ENCODE measurements at regions not wholly inside any gene's neighbourhood (a gene's known extent, or its start where the extent isn't known, plus 50 kb on each side); places are given as distances from the start of the nearest gene placed in this dataset.
"Not testable (repeated sequence)": the region's sequence is repeated elsewhere in the genome, so short reads cannot be mapped to it uniquely, and the experiment has no call there.

GRCh38 chr17:43345515-43345914 lies 53.3 kb upstream of the ARL4D start:
- not testable (repeated sequence) for H3K4me3 Mint-ChIP-seq; H3K27me3 Mint-ChIP-seq (ENCODE audit: low read depth); H3K4me1 Mint-ChIP-seq (ENCODE audit: low read depth); H3K27ac Mint-ChIP-seq
- peaks cover 26% of the 10 kb centered on the region for H3K36me3 Mint-ChIP-seq (ENCODE audit: low read depth)
- peaks cover 33% of the 10 kb centered on the region for H3K9me3 Mint-ChIP-seq

- Mint-ChIP-seq H3K36me3 (ENCODE audit: low read depth) (peaks cover 22% of the 10 kb centered on the region), H3K4me3 (no peak overlapping the region), H3K9me3 (peaks cover 28% of the 10 kb centered on the region), H3K27me3 (ENCODE audit: low read depth) (no peaks in the 10 kb centered on the region), H3K27ac (no peak overlapping the region), H3K4me1 (ENCODE audit: low read depth) (peaks cover 2% of the 10 kb centered on the region)
These were observed 54.1 kb upstream of the ARL4D start for GRCh38 chr17:43344685-43345084.

GRCh38 chr17:43342589-43342890 lies 56.3 kb upstream of the ARL4D start:
- Mint-ChIP-seq H3K27me3 (ENCODE audit: low read depth) (no peaks in the 10 kb centered on the region), H3K4me3 (no peak overlapping the region), H3K36me3 (ENCODE audit: low read depth) (peaks cover 7% of the 10 kb centered on the region), H3K4me1 (ENCODE audit: low read depth) (peaks cover 5% of the 10 kb centered on the region), H3K9me3 (peaks cover 9% of the 10 kb centered on the region), H3K27ac (no peak overlapping the region)

- H3K27ac Mint-ChIP-seq: no peak overlapping the region
- peaks cover 3% of the 10 kb centered on the region for H3K9me3 Mint-ChIP-seq
These were observed 56.8 kb upstream of the ARL4D start for GRCh38 chr17:43341715-43342588.

GRCh38 chr17:43338886-43339516 lies 59.8 kb upstream of the ARL4D start:
- H3K4me1 Mint-ChIP-seq (ENCODE audit: low read depth): peaks cover 9% of the 10 kb centered on the region
- H3K36me3 Mint-ChIP-seq (ENCODE audit: low read depth): no peaks in the 10 kb centered on the region
- H3K4me3 Mint-ChIP-seq: no peak overlapping the region
- H3K9me3 Mint-ChIP-seq: no peaks in the 10 kb centered on the region
- H3K27ac Mint-ChIP-seq: no peak overlapping the region
- H3K27me3 Mint-ChIP-seq (ENCODE audit: low read depth): no peaks in the 10 kb centered on the region

More at GRCh38 chr17:43341715-43342588, 56.8 kb upstream of the ARL4D start:
- Mint-ChIP-seq H3K27me3 (ENCODE audit: low read depth) (no peaks in the 10 kb centered on the region), H3K36me3 (ENCODE audit: low read depth) (peaks cover 3% of the 10 kb centered on the region), H3K4me1 (ENCODE audit: low read depth) (peaks cover 5% of the 10 kb centered on the region), H3K4me3 (no peak overlapping the region)

GRCh38 chr17:43337684-43338428 lies 60.9 kb upstream of the ARL4D start:
- H3K36me3 Mint-ChIP-seq (ENCODE audit: low read depth): no peaks in the 10 kb centered on the region
- no peak overlapping the region for H3K4me3 Mint-ChIP-seq
- H3K27me3 Mint-ChIP-seq (ENCODE audit: low read depth): no peaks in the 10 kb centered on the region
- H3K4me1 Mint-ChIP-seq (ENCODE audit: low read depth): peaks cover 15% of the 10 kb centered on the region
- H3K9me3 Mint-ChIP-seq: no peaks in the 10 kb centered on the region
- no peak overlapping the region for H3K27ac Mint-ChIP-seq

GRCh38 chr17:43334738-43335402 lies 63.9 kb upstream of the ARL4D start:
- Mint-ChIP-seq H3K4me3 (no peak overlapping the region), H3K27ac (no peak overlapping the region)

GRCh38 chr17:43333433-43333943 lies 65.3 kb upstream of the ARL4D start:
- H3K4me3 Mint-ChIP-seq: no peak overlapping the region
- peaks cover 12% of the 10 kb centered on the region for H3K4me1 Mint-ChIP-seq (ENCODE audit: low read depth)
- no peaks in the 10 kb centered on the region for H3K36me3 Mint-ChIP-seq (ENCODE audit: low read depth)
- H3K27me3 Mint-ChIP-seq (ENCODE audit: low read depth): peaks cover 12% of the 10 kb centered on the region
- no peaks in the 10 kb centered on the region for H3K9me3 Mint-ChIP-seq
- no peak overlapping the region for H3K27ac Mint-ChIP-seq

More at GRCh38 chr17:43334738-43335402, 63.9 kb upstream of the ARL4D start:
- Mint-ChIP-seq H3K9me3 (no peaks in the 10 kb centered on the region), H3K4me1 (ENCODE audit: low read depth) (peaks cover 12% of the 10 kb centered on the region), H3K36me3 (ENCODE audit: low read depth) (no peaks in the 10 kb centered on the region), H3K27me3 (ENCODE audit: low read depth) (peaks cover 1% of the 10 kb centered on the region)

GRCh38 chr17:43332230-43332629 lies 66.6 kb upstream of the ARL4D start:
- no peaks in the 10 kb centered on the region for H3K36me3 Mint-ChIP-seq (ENCODE audit: low read depth)
- H3K4me1 Mint-ChIP-seq (ENCODE audit: low read depth): peaks cover 13% of the 10 kb centered on the region
- H3K9me3 Mint-ChIP-seq: no peaks in the 10 kb centered on the region
- H3K4me3 Mint-ChIP-seq: no peak overlapping the region
- H3K27ac Mint-ChIP-seq: no peak overlapping the region
- peaks cover 22% of the 10 kb centered on the region for H3K27me3 Mint-ChIP-seq (ENCODE audit: low read depth)

- H3K36me3 Mint-ChIP-seq (ENCODE audit: low read depth): no peaks in the 10 kb centered on the region
- peaks cover 16% of the 10 kb centered on the region for H3K4me1 Mint-ChIP-seq (ENCODE audit: low read depth)
- H3K4me3 Mint-ChIP-seq: no peak overlapping the region
- H3K27ac Mint-ChIP-seq: no peak overlapping the region
- peaks cover 27% of the 10 kb centered on the region for H3K27me3 Mint-ChIP-seq (ENCODE audit: low read depth)
- no peaks in the 10 kb centered on the region for H3K9me3 Mint-ChIP-seq
These were observed 67.7 kb upstream of the ARL4D start for GRCh38 chr17:43330876-43331639.

- Mint-ChIP-seq H3K4me3 (no peak overlapping the region), H3K36me3 (ENCODE audit: low read depth) (no peaks in the 10 kb centered on the region)
These were observed 69.6 kb upstream of the ARL4D start for GRCh38 chr17:43329183-43329582.

GRCh38 chr17:43328650-43329049 lies 70.1 kb upstream of the ARL4D start:
- no peaks in the 10 kb centered on the region for H3K36me3 Mint-ChIP-seq (ENCODE audit: low read depth)
- H3K27me3 Mint-ChIP-seq (ENCODE audit: low read depth): peaks cover 27% of the 10 kb centered on the region
- H3K4me1 Mint-ChIP-seq (ENCODE audit: low read depth): peaks cover 9% of the 10 kb centered on the region
- H3K9me3 Mint-ChIP-seq: no peaks in the 10 kb centered on the region
- H3K4me3 Mint-ChIP-seq: no peak overlapping the region
- no peak overlapping the region for H3K27ac Mint-ChIP-seq

More at GRCh38 chr17:43329183-43329582, 69.6 kb upstream of the ARL4D start:
- H3K9me3 Mint-ChIP-seq: no peaks in the 10 kb centered on the region
- peaks cover 14% of the 10 kb centered on the region for H3K4me1 Mint-ChIP-seq (ENCODE audit: low read depth)
- H3K27ac Mint-ChIP-seq: no peak overlapping the region
- H3K27me3 Mint-ChIP-seq (ENCODE audit: low read depth): peaks cover 27% of the 10 kb centered on the region

- peaks cover 27% of the 10 kb centered on the region for H3K27me3 Mint-ChIP-seq (ENCODE audit: low read depth)
- no peaks in the 10 kb centered on the region for H3K9me3 Mint-ChIP-seq
- H3K4me3 Mint-ChIP-seq: no peak overlapping the region
- no peaks in the 10 kb centered on the region for H3K36me3 Mint-ChIP-seq (ENCODE audit: low read depth)
- peaks cover 7% of the 10 kb centered on the region for H3K4me1 Mint-ChIP-seq (ENCODE audit: low read depth)
- no peak overlapping the region for H3K27ac Mint-ChIP-seq
These were observed 70.9 kb upstream of the ARL4D start for GRCh38 chr17:43327834-43328420.
